Nucleus accumbens (tissue), 56 donors: ENCODE measurements at regions not wholly inside any gene's neighbourhood (a gene's known extent, or its start where the extent isn't known, plus 50 kb on each side); places are given as distances from the start of the nearest gene placed in this dataset.
"Not testable (repeated sequence)": the region's sequence is repeated elsewhere in the genome, so short reads cannot be mapped to it uniquely, and the experiment has no call there.

Experiments used
- DNase-seq, 56 donors: peaks; one replicate each; lab custom pipeline; 2025; lab: John Stamatoyannopoulos, UW

DNA sequence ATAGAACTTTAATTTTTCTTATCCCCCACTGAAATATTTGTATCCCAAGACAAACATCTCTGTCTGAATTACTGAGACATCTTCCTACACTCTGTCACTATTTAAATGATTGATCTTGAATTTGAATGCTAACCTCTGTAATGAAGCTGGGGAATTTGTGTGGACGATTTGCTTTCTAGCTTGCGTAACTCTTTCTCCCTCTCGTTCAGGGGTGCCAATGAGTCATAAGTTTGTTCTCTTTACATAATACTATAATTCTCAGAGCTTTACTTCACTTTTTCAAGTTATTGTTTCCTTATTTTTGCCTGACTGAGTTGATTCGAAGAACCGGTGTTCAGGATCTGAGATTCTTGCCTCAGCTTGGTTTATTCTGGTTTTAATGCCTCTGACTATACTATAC is 783.3 kb upstream of the CADM2 start:
- DNase-seq: no peak

DNA sequence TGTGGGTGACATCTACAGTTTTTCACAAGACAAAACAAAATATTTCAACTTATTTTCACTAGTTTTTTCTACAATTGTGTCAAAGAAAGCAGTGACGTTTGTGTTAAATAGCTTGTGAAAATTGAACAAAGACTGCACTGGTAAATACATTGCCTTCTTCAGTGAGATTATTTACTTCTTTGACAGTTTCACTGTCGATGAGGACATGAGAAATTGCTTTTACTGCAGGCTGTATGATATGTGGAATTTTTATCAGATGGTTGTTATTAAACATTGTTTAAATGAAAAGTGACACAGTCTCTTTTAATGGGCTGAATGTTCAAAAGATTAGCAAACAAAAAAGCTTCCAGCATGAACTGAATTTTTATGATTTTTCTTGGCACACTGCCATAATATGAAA is 773.9 kb upstream of the CADM2 start:
- no peak for DNase-seq

GRCh38 chr3:84194029-84194428 is 764.8 kb upstream of the CADM2 start:
- DNase-seq: no peak

GRCh38 chr3:84209474-84209873 is 749.3 kb upstream of the CADM2 start:
- DNase-seq: peak in 2 of 56 donors; percentile 2 to 23

GRCh38 chr3:84223512-84223911 is 735.3 kb upstream of the CADM2 start:
- DNase-seq: no peak

DNA sequence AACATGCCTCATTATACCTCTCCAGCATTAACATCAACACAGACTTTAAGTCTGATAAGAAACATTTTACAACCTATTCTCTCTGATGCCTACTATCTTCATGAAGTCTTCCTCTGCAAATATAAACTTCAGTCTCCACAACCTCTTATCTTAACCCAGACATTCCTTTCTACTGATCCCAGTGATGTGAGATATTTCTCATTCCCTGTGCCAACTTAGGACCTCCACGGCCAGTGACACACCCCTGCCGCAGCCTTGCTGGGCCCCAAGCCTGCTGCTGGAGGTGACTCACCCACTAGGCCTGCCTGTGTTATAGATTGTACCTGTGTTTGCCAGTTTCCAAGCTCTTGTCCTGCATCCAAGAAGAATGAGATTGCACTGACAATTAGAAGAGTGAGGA is 734.5 kb upstream of the CADM2 start:
- DNase-seq: no peak

- DNase-seq: no peak
Observed at GRCh38 chr3:84236261-84236660, 722.5 kb upstream of the CADM2 start.

GRCh38 chr3:84245789-84246188 is 713.0 kb upstream of the CADM2 start:
- DNase-seq: no peak

DNA sequence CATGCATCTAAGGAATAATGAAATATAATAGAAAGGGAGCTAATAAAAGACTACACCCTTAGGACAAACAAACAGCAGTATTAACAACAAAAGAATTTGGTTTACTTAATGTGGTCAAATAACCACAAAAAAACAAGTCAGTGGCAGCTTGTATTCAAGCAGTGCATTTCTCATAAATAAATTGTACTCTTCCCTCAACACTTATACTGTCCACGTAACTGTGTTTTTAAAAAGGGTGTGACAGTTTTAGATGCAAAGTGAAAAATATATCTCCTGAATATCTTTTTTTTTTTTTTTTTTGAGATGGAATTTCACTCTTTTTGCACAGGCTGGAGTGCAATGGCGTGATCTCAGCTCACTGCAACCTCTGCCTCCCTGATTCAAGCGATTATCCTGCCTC is 698.2 kb upstream of the CADM2 start:
- DNase-seq: no peak

DNA sequence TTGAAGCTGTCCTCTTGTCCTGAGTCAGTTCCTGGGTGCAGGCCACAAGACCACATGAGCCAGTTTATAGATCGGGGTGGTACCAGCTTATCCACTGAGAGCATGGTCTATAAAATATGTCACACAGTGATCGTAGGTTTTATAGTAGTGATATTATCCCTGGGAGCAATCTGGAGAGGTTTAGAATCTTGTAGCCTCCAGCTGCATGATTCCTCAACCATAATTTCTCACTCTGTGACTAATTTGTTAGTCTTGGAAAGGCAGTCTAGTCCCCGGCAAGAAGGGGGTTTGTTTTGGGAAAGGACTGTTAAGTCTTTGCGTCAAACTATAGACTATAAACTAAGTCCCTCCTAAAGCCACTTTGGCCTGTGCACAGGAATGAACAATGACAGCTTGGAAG is 693.0 kb upstream of the CADM2 start:
- DNase-seq: no peak

DNA sequence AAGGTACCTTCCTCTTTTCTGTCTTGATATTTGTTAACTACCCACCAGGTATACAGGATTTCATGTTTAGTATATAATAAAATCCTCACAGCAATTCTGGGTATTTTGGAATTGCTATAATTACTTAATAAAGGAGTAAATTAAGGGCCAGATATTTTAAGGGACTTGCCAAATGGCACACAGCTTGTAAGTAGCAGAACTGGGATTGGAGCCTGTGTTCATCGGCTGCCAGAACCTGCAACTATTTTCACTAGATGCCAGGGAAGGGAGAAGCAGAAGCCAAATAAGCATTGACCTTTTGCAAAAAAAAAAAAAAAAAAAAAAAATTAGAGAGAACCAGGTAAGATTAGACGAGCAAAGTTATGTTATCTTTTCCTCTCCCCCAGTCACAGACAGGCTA is 683.3 kb upstream of the CADM2 start:
- DNase-seq: peak in 6 of 56 donors; percentile 0 to 5 (median 1)

DNA sequence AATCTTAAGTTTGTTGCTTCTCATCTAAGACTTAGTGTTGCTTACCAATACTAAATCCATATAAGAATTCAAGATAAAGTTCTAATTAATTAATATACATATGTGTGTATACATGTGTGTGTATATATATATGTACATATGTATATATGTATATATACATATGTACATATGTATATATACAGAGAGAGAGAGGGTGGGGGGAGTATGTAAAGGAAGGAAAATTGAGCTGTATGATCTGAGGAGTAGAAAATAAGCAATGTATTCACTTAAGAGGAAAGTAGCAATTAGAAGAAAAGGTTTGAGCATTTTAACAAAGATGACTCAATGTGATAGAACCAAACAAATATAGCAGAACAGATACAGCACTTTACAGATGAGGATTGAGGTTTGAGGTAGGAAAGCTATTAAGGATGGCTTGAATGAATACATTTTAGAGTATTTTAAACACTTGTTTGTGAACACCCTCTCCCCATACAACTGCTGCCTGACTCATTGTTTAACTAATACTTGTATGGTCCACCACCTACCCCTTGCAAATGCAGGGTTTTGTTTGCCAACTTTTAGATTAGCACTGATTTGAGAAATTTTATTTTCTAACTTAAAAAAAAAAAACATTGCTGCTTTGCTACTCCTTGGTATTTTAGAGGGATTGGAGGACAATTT is 681.1 kb upstream of the CADM2 start:
- no peak for DNase-seq

- DNase-seq: no peak
Observed at GRCh38 chr3:84292128-84292527, 666.7 kb upstream of the CADM2 start.

DNA sequence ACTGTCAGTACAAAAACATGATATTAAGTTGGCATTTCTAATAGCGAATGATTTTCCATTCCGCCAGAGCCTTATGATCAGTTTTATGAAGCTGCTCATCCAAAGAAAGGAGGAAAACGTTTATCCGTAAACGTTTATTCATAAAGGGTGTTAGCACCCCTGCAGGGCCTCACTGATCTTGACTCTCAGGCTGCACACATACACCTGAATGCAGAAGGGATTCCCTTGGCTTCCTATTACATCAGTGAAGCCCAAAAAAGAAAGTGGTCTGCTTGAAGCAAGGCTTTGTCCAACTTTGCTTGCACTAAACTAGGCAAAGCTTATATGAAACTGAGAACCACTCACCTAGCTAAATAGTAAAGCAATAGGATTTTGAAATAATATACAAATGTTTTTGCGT is 659.5 kb upstream of the CADM2 start:
- DNase-seq: no peak

DNA sequence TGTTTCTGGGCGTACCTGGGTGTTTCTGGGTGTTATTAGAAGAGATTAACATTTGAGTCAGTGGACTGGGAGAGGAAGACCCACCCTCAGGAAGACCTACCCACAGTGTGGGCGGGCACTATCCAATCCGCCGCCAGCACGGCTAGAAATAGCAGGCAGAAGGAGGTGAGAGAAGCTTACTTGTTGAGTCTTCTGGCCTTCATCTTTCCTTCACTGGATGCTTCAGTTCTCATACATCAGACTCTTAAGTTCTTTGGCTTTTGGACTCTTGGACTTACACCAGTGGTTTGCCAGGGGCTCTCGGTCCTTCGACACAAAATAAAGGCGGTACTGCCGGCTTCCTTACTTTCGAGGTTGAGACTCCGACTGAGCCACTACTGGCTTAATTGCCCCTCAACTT is 654.6 kb upstream of the CADM2 start:
- no peak for DNase-seq

- no peak for DNase-seq
Observed at GRCh38 chr3:84307339-84307738, 651.5 kb upstream of the CADM2 start.

DNA sequence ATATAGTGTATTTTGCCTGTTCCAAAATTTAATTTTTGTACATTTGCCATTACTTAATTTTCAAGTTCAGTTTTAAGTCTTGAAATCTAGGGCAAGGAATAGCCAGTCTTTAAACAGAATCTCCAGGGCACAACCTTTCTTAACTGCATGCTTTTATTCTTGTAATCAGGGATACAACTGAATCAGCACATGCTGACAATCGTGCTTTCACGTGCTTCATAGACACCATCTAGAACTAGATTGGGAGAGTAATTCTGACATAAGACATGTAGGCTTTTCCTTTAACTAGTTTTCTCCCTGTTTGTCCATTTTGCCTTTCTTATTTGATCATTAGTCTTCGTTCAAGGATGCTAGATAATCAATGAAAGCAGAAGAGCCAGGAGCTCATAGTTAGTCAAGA is 650.4 kb upstream of the CADM2 start:
- DNase-seq: no peak

- no peak for DNase-seq
Observed at GRCh38 chr3:84318273-84318809, 640.4 kb upstream of the CADM2 start.

- DNase-seq: not testable (repeated sequence)
Observed at GRCh38 chr3:84365563-84366278, 593.1 kb upstream of the CADM2 start.
